ENCODE measurements at regions not wholly inside any gene's neighbourhood (a gene's known extent, or its start where the extent isn't known, plus 50 kb on each side); places are given as distances from the start of the nearest gene placed in this dataset.
A peak's percentile ranks its signal among the peaks of the same experiment; 100 is the strongest.
"Not testable (repeated sequence)": the region's sequence is repeated elsewhere in the genome, so short reads cannot be mapped to it uniquely, and the experiment has no call there.

DNA sequence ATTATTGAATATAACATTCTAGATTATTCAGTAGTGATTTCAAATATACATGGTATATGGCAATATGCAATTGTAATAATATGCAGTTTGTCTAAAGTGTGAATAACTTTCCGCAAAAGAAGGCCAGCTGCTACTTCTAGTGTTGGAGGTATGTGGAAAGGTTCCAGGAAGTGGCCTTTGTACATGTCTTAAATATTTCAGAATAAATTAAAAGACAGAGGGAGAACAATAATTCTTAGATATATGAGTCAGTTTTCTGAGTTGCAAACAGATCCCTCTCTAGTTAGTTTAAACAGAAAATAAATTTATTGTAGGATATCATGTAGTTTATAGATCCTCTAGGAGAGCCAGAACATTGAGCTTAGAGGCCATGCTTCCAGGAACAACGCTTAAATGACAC lies 210.8 kb upstream of the ELL2 start (continued):
- TF ChIP-seq, protein P1, sequence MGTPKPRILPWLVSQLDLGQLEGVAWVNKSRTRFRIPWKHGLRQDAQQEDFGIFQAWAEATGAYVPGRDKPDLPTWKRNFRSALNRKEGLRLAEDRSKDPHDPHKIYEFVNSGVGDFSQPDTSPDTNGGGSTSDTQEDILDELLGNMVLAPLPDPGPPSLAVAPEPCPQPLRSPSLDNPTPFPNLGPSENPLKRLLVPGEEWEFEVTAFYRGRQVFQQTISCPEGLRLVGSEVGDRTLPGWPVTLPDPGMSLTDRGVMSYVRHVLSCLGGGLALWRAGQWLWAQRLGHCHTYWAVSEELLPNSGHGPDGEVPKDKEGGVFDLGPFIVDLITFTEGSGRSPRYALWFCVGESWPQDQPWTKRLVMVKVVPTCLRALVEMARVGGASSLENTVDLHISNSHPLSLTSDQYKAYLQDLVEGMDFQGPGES (IDR thresholded peaks at IDR 0.05; ENCODE audit: low read depth, low read length): no peak
- TF ChIP-seq RCOR1 (IDR thresholded peaks at IDR 0.05; ENCODE audit: low read length) (no peak), ELF1 (IDR thresholded peaks at IDR 0.05) (0 out of 2 replicates have a peak, but pooled peaks have one; percentile 32), EP300 (IDR thresholded peaks at IDR 0.05; ENCODE audit: borderline replicate concordance in 1 of 2, low read depth in 1 of 2, low read length in 1 of 2) (peak in 1 of 2 experiments; percentile 35; a peak in 1 of 4 replicates), SMC3 (IDR thresholded peaks at IDR 0.05; ENCODE audit: low read depth, low read length) (no peak), RFX5 (IDR thresholded peaks at IDR 0.05; ENCODE audit: low read length) (no peak), EZH2phosphoT487 (IDR thresholded peaks at IDR 0.05; ENCODE audit: borderline replicate concordance, low read depth) (no peak), POLR2AphosphoS5 (IDR thresholded peaks at IDR 0.05; ENCODE audit: low read depth, low read length) (no peak), GATA2 (CRISPR knock-in tag; IDR thresholded peaks at IDR 0.05) (no peak), RXRA (IDR thresholded peaks at IDR 0.05; ENCODE audit: borderline replicate concordance, low read depth) (no peak), SIN3A (IDR thresholded peaks at IDR 0.05; ENCODE audit: borderline replicate concordance, low read depth, low read length) (no peak), YY1 (IDR thresholded peaks at IDR 0.05; ENCODE audit: low read depth) (no peak)
- TF ChIP-seq, protein P2, sequence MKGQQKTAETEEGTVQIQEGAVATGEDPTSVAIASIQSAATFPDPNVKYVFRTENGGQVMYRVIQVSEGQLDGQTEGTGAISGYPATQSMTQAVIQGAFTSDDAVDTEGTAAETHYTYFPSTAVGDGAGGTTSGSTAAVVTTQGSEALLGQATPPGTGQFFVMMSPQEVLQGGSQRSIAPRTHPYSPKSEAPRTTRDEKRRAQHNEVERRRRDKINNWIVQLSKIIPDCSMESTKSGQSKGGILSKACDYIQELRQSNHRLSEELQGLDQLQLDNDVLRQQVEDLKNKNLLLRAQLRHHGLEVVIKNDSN (IDR thresholded peaks at IDR 0.05; ENCODE audit: borderline replicate concordance, low read depth): no peak

DNA sequence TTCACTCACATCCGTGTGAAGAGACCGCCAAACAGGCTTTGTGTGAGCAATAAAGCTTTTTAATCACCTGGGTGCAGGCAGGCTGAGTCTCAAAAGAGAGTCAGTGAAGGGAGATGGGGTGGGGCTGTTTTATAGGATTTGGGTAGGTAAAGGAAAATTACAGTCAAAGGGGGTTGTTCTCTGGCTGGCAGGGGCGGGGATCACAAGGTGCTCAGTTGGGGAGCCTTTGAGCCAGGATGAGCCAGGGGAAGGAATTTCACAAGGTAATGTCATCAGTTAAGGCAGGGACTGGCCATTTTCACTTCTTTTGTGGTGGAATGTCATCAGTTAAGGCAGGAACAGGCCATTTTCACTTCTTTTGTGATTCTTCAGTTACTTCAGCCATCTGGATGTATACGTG lies 210.3 kb upstream of the ELL2 start:
- H3K9me2 ChIP-seq; H3K27me3 ChIP-seq (ENCODE audit: insufficient read depth); H4K20me1 ChIP-seq (ENCODE audit: insufficient read depth); H3K9me3 ChIP-seq; H3K9ac ChIP-seq; POLR2A ChIA-PET; H2AFZ ChIP-seq (ENCODE audit: low read depth); H3K79me2 ChIP-seq (ENCODE audit: insufficient read depth); H3K4me2 ChIP-seq; H3K36me3 ChIP-seq (replicated peaks in 1 of 2; ENCODE audit: control insufficient read depth in 1 of 2, insufficient read depth in 2 of 2, low read length in 1 of 2); H3K4me3 ChIP-seq (ENCODE audit: low read depth in 2 of 2, low read length in 1 of 2); CTCF ChIA-PET; DNase-seq; H3K4me1 ChIP-seq (ENCODE audit: control insufficient read depth in 1 of 2, insufficient read depth in 2 of 2, low read depth in 1 of 2, low read length in 1 of 2): not testable (repeated sequence)
- 93% methylated on average over 4 of the region's 4 CpGs for WGBS (ENCODE audit: low lambda C conversion rate)
- Histone ChIP-seq H3K27ac (ENCODE audit: low read depth in 2 of 2, low read length in 1 of 2) (peak overlapping the region in 1 of 2 experiments; percentile 45; a peak in 2 of 4 replicates), H3F3A (replicated peaks; ENCODE audit: insufficient read depth) (peaks cover 15% of the 10 kb centered on the region)

DNA sequence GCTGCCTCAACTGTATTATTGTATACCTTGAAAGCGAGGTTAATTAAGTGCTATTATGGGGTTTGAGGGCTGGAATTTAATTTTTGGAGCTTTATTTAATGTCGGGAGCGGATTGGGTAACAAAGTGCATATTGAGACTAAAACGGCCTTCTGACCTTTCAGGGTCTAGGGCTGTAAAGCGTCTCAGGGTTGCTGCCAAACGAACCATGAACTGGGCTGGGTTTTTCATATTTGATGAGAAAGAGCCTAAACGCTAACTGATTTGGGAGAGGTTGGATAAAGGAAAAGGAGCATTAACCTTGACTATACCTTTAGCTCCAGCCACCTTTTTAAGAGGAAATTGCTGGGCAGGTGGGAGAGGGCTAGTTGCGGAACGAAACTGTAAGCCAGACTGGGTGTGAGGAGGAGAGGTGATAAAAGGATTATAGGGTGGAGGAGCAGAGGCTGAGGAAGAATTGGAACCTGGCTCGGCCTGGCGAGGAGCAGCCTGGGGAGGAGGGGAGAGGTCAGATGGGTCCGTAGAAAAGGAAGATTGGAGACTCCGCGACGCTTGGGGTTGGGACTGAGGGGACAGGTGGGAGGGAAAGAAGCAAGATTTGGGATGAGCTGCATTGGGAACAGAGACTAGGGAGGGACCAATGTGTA lies 209.0 kb upstream of the ELL2 start:
- H3K4me1 ChIP-seq (ENCODE audit: control insufficient read depth in 1 of 2, insufficient read depth in 2 of 2, low read depth in 1 of 2, low read length in 1 of 2); H4K20me1 ChIP-seq (ENCODE audit: insufficient read depth); H3K9me2 ChIP-seq; H3K9me3 ChIP-seq; H3K27ac ChIP-seq (ENCODE audit: low read depth in 2 of 2, low read length in 1 of 2); H3F3A ChIP-seq (replicated peaks; ENCODE audit: insufficient read depth); H3K27me3 ChIP-seq (ENCODE audit: insufficient read depth); H3K4me3 ChIP-seq (ENCODE audit: low read depth in 2 of 2, low read length in 1 of 2); H3K4me2 ChIP-seq; H3K36me3 ChIP-seq (replicated peaks in 1 of 2; ENCODE audit: control insufficient read depth in 1 of 2, insufficient read depth in 2 of 2, low read length in 1 of 2); DNase-seq; H3K9ac ChIP-seq; CTCF ChIA-PET; POLR2A ChIA-PET; H2AFZ ChIP-seq (ENCODE audit: low read depth); H3K79me2 ChIP-seq (ENCODE audit: insufficient read depth): not testable (repeated sequence)
- 93% methylated on average over 15 of the region's 15 CpGs for WGBS (ENCODE audit: low lambda C conversion rate)

DNA sequence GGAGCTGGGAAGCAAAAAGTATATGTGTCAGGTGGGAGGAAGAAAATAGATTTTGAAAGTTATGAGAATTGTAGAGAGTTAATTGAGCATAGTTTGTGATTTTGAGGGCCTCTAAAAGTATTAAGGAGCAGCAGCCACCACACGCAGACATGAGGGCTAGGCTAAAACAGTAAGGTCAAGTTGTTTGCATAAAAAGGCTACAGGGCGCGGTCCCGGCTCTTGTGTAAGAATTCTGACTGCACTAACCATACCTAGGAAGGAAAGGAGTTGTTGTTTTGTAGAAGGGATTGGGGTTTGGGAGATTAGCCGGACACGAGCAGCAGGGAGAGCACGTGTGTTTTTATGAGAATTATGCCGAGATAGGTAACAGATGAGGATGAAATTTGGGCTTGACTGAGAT lies 207.2 kb upstream of the ELL2 start:
- CTCF ChIA-PET; H3K36me3 ChIP-seq (replicated peaks in 1 of 2; ENCODE audit: control insufficient read depth in 1 of 2, insufficient read depth in 2 of 2, low read length in 1 of 2); H3K4me1 ChIP-seq (ENCODE audit: control insufficient read depth in 1 of 2, insufficient read depth in 2 of 2, low read depth in 1 of 2, low read length in 1 of 2); H3K9me3 ChIP-seq; H4K20me1 ChIP-seq (ENCODE audit: insufficient read depth); H3K9me2 ChIP-seq; H3K9ac ChIP-seq; DNase-seq; H3K4me2 ChIP-seq; H3F3A ChIP-seq (replicated peaks; ENCODE audit: insufficient read depth); H3K4me3 ChIP-seq (ENCODE audit: low read depth in 2 of 2, low read length in 1 of 2); H3K79me2 ChIP-seq (ENCODE audit: insufficient read depth); H3K27me3 ChIP-seq (ENCODE audit: insufficient read depth); H3K27ac ChIP-seq (ENCODE audit: low read depth in 2 of 2, low read length in 1 of 2); POLR2A ChIA-PET; H2AFZ ChIP-seq (ENCODE audit: low read depth): not testable (repeated sequence)
- WGBS (ENCODE audit: low lambda C conversion rate): 94% methylated on average over 8 of the region's 8 CpGs

All from SK-N-SH (cell line).